PFSK-1 (cell line): ENCODE measurements at regions not wholly inside any gene's neighbourhood (a gene's known extent, or its start where the extent isn't known, plus 50 kb on each side); places are given as distances from the start of the nearest gene placed in this dataset.

Experiments
- SIN3A ChIP-seq: IDR thresholded peaks from 2 replicates; pipeline ENCODE4 v1.6.1; 2012; ENCODE audit warnings: mild to moderate bottlenecking, low read length, moderate library complexity, borderline replicate concordance; ENCODE audit not compliant: insufficient read depth
- TAF1 ChIP-seq: IDR thresholded peaks from 2 replicates; pipeline ENCODE4 v1.6.1; 2012; ENCODE audit warnings: low read length, control low read depth, borderline replicate concordance; ENCODE audit not compliant: insufficient read depth

DNA sequence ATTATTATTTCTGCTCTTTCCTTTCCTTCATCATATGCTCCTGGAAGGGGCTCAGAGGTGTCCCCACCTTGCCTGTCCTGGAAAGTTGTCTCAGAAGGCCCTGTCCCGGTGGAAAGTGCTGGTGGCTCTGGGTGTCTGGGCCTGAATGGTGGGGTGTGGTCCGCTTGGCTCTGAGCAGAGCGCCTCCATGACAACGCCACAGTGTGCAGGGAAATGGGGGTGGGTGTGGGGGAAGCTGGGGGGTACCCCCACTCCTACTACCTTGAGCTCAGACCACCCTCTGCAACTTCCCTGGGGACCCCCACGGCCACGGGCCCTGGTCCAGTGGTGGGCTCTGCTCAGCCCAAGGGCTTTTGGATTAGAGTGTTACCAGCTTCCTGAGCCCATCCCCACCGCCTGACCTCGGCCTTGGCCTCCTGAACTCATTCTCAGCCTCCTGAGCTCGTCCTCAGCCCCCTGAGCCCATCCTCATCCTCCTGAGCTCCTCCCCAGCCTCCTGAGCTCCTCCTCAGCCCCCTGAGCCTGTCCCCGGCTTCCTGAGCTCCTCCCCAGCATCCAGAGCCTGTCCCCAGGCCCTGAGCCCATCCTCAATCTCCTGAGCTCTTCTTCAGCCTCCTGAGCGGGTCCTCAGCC is 106.4 kb upstream of the FAM20C start:
- no peak for TF ChIP-seq TAF1
- TF ChIP-seq SIN3A, result no peak
